Stromal cell of bone marrow (primary cell): ENCODE measurements at regions not wholly inside any gene's neighbourhood (a gene's known extent, or its start where the extent isn't known, plus 50 kb on each side); places are given as distances from the start of the nearest gene placed in this dataset.

Experiments
- DNase-seq: peaks from one replicate; pipeline ENCODE4 v3.0.0-alpha.2; 2012; ENCODE audit warnings: low read depth

DNA sequence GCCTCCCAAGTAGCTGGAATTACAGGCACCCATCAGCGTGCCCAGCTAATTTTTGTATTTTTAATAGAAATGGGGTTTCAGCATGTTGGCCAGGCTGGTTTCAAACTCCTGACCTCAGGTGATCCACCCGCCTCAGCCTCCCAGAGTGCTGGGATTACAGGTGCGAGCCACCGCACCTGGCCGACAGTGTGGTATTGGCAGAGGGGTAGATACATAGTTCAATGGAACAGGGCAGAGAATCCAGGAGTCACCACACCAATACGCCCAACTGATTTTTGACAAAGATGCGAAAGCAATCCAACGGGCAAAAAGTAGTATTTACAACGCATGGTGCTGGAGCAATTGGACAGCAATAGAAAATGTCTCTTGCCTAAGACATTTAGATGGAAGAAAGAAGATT lies 164.0 kb upstream of the PPP1R26 start:
- no peak for DNase-seq

DNA sequence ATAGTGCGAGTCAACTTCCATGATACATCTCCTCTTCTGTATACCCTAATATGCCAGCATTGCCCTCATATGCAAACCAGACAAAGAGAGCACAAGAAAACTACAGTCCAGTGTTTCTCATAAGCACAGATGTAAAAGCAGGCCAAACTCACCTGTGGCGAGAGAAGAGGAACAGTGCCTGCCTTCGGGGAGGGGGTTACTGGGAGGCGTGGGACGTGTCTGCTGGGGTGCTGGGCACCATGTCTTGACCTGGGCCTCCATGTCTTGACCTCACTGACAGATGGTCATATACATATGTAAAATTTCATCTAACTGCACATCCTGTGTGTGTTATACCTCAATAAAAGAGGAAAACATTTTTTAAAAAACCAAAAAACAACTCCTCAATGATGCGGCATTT lies 159.3 kb upstream of the PPP1R26 start:
- no peak for DNase-seq

DNA sequence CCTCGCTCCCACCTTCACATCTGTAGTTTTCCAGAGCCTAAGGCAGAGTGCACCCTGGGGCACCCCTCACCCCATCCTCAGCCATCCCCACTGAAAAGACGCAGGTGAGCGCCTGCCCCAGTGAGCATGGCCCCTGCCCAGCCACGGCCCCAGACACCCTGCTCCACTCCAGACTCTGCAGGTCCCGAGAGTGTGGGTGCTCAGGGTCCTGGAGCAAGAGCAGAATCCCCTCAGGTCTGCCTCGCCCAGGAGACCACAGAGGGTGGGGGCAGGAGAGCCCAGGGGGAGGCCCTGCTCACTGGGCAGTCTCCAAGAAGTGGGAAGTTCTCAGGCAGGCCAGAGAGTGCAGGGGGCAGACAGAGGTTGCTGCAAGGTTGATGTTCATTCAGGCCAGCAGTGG lies 158.6 kb upstream of the PPP1R26 start:
- no peak for DNase-seq

DNA sequence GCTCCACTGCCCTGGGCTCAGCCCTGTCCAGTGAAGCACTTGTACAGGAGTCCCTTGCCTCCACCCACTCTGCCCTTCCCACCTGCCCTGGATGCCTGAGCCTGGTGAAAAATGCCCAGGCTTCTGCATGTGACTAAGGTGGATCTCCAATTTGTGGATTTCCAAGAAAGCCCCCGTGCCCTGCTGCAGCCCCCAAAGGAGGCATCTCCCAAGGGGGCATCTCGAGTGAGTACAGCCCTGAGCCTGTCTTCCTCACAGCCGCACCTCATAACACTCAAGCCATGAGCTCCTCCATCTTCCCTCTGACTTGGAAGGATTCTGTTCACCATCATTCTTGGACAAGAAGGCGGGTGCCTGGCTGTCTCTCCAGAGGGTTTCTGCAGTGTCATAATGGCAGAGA lies 158.0 kb upstream of the PPP1R26 start:
- no peak for DNase-seq

DNA sequence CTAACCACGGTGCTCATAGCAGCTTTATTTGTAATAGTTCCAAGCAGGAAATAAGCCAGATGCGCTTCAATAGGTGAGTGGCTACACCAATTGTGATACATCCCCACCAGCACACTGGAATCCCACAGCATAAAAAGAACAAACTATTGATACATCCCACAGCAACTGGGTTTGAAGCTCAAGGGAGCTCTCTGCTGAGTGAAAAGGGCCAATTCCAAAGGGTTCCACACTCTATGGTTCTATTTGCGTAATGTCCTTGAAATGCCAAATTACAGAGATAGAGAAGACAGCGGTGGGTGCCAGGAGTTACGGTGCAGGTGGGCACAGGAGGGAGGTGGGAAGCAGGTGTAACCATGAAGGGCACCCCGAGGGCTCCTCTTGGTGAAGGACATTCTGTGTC lies 155.3 kb upstream of the PPP1R26 start:
- no peak for DNase-seq

DNA sequence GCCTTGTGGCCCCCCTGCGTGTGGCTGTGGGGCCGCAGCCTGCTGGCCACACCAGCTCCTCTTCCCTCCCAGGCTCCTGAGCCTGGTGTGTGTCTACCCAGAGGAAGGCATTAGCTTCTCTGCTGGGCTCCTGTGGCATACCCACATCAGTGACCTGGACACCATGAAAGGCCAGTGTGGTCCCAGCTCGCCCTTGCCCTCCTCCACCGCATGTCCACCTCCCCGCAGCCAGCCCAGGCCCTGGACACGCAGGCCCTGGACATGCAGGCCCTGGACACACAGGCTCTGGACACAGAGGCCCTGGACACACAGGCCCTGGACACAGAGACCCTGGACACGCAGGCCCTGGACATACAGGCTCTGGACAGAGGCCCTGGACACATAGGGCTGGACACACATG lies 153.4 kb upstream of the PPP1R26 start:
- DNase-seq, result no peak

DNA sequence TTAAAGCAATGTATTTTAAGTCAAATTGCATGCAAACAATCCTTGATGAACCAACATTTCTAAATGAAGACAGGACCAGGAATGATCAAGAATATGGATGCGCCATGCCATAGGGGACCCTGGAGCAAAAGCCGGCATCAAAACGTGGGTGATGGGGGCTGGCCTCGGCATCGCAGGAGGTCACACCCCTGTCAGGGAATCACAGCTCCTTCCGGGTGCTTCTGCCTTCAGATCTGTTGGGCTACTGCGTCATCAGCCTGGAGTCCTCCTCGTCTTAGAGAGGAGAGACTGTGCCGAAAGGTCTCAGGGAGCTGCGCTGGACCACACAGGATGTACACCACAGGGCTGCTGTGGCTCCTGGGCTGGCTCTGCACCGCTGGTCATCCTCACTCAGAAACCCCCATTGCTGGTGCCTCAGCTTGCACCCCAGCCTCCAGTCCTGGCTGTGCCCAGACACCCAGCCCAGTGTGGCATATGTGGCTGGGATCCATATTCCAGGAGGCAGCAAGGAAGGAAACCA lies 152.9 kb upstream of the PPP1R26 start:
- no peak for DNase-seq

DNA sequence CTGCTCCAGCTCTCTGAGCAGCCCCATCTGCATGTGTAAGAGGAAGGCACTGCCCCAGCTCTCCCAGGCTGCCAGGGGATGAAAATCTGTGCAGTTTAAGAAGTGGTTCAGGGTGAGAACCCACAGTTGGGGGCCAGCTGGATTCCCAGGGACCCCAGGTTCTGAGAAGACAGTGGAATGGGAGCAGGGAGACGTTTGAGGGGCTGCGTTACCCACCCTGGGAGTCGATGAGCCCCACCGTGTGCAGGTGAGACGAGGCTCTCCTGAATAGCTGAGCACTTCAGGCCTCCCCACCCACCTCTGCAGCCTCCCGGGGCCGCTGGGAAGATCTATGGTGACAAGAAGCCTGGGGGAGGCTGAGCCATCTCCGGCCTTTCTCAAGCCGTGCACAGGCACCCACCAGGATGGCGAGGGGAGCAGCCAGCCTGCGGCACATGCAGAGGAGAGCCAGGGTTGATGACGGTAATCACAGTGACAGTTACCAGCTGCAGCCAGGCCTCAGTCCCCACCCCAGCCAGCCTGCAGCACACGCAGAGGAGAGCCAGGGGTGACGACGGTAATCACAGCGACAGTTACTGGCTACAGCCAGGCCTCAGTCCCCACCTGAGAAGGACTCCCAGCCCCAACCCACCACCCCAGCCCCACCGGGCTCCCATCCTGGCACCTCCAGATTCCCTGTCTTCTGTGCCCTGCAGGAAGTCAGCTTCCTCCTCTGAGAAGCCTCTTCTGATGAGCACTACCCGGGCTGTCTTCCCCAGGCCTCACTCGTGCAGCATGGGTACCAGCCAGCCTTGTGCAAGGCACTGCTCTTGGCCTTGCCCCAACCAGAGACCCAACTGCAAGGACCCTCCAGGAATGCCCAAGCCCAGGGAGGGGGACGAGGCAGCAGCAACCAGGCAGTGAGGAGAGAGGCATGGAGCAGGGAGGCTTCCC lies 150.8 kb upstream of the PPP1R26 start:
- no peak for DNase-seq

DNA sequence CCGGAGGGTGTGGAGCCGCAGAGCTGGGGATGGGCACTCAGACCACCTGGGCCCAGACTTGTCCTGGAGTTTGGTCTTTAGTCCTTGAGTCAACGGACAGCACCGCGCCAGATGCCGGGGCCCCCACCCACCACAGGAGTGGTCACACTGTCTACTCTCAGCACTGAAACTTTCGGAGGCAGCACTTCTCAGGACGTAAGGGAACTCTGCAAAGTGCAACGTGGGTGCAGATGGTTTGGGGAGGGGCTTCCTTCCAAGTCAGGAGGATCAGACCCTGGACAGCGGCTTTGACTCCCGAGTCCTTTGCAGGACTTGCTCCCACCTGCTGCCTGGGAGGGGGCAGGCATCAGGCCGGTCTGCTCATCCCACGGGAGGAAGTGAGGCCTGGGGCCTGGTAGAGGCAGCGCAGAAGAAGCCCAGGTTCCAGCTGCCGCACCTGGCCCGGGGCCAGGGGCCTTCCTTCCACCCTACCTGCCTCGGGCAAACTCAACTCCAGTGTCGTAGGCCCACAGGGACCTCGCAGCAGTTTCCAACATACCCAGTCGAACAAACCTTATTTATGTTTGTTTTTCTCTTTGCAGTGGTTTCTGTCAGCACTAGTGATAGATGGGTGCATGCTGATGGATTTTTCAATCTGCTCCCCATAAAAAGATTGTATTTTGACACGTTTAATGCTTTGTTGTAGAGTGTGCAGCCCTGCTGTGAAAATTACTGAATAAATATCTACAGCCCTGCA lies 149.8 kb upstream of the PPP1R26 start:
- no peak for DNase-seq

DNA sequence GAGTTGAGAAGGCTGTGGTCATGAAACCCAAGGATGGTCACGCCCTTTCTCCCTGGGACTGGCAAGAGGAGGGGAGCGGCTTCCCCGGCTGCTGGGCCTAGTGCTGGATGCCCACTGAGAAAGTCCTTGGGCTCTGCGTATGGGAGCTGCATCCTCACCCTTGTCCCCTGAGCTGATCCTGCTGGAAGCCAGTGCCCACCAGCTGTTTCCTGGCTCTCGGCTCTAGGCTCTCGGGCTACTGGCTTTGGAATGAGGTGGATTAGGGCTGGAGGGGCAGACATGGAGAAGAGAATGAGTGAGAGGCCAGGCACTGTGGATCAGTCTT lies 149.3 kb upstream of the PPP1R26 start:
- DNase-seq, result no peak

DNA sequence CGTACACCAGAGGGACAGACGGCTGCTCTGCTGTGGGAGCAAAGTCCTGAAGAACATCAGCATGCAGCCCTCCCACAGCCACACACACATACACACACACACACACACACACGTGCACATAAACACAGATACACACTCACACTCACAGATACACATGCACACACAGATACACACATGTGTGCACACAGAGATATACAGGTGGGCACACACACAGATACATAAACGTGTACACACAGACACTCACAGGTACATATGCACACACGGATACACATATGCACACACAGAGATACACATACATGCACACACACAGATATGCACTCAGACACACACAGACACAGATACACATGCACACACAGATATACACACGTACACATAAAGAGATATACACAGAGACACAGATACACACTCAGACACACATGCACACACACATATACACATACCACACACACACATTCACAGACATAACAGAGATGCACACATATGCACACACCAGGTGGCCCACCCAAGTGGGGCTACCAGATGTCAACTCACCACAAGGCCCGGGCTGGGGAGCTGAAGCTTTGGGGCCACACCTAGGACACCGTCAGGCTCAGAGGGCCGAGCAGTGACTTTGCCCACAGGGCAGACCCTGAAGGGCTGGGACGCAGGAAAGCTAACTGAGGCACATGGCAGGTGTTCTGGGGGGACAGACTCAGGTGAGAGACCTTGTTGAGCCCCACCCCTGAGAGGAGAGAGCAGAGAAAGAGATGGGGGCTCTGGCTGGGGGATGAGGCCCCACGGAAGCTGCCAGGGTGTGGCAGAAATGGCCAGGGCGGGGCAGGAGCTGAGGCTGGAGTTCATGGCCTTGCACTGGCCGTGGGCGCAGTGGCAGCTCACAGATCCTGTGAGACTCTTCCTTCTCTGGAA lies 148.6 kb upstream of the PPP1R26 start:
- no peak for DNase-seq

DNA sequence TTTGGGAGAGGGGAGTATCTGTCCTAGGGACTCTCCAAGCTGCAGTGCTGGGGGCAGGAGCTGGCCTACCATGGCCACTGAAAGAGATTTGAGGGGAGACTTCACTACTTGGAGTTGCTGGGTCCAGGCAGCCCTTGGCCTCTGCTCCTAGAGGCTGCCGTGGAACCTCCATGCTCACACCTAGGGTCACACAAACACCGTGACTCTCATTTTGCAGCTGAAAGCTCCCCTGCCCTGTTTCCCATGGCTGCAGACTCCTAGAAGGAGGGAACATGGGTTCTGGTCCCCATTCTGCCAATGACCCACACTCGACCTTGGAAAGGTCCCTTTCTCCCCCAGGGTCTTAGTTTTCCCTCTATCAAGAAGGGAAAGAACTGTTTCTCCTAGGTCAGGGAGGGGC lies 147.1 kb upstream of the PPP1R26 start:
- DNase-seq, result no peak

DNA sequence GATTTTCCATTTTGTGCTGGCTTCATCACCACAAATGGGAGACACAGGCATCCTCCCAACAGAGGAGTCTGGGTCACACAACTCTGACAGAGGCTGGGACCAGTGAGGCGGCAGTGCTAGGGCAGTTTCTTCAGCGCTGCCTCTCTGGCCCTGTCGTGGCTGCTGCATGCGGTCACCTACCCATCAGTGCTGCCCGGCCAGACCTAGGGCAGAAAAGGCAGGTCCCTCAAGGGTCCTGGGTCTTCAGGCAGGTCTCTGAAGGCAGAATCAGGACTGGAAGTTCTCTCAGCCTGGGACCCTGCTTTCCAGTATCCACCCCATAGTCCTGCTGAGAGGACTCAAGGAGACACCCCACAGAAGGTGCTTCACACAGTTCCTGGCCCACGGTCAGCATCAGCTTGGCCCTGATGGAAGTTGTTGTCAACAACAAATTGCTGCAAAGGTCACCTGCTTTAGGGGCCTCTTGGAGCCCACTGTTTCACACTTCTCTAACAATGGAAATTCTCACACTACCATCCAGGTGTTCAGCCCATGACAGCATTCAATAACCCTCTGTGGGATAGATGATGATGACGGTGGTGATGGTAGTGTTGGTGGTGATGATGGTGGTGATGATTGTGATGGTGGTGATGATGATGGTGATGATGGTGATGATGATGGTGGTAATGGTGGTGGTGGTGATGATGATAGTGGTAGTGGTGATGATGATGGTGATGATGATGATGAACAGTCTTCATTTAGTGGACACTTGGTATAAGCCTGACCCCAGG lies 146.4 kb upstream of the PPP1R26 start:
- DNase-seq, result no peak

DNA sequence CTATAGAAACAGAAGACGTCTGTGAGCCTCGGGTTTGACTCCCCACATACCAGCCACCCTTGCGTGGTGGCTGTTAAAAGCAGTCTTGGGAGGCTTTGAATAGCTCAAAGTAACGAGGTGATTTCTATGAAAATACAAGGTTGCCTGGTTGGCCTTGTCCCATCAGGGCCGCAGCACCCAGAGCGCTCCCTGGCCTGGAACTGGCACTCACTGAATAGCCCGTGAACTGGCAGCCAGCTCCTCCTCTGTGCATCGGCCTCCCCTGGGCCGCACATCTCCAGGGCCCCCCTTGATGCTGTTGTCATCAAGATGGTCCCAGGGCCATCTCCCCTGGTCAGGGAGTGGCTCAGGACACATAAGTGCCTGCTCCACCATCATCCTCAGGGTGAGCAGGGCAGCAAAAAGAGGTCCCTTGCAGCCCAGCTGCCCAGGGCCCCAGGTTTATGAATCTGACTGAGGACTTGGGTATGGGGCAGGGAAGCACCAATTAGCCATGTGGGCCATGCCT lies 144.6 kb upstream of the PPP1R26 start:
- no peak for DNase-seq

DNA sequence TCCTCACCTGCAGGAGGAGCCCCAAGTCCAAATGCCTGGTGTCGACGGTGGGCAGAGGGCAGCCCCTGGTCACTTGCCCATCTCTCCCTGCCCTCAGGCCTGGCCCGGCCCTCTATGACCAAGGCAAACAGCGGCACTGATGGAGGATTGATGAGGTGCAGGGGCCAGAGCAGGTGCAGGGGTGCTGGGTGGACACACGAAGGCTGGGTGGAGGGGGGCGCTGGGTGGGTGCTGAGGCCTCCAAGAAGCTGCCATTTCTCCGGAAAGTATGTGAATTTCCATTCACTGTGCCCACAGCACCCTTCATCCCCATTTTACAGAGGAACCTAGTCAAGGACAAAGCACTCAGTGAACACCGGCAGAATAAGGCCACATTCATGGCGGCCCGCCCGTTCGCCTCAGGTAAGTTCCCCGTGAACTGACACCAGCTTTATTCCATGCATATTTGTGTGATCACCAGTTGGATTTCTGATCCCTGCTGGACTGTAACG lies 143.8 kb upstream of the PPP1R26 start:
- no peak for DNase-seq

DNA sequence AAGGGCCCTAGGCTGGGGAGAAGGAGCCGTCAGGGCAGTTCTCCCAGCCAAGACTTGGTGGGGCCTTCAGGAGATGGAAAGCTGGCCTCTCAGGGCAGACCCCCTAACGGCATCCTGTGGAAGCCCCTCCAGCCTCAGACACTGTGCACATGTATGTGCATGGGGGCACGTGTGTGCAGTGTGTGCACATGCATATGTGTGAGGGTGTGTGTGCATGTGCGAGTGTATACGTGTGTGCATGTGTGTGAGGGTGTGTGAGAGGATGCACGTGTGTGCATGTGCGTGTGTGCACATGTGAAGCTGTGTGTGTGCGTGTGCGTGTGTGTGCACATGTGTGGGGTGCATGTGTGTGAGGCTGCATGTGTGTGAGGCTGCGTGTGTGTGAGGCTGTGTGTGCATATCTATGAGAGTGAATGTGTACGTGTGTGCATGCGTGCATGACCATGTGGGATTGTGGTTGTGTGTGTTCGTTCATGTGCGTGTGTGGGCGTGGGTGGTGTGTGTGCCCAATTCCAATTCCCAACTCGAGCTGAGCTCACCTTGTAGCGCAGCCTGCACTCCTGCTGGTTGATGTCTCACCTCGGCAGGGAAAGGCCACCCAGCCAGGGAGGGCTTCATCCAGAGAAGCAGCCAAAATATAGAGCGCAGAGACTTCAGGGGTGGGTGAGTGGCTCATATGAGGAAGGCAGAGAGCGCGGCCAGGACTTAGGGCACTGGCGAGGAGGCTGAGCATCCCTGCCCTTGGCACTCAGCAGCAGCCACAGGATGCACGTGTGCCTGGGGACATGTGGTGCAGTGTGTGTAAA lies 142.7 kb upstream of the PPP1R26 start:
- DNase-seq, result no peak

DNA sequence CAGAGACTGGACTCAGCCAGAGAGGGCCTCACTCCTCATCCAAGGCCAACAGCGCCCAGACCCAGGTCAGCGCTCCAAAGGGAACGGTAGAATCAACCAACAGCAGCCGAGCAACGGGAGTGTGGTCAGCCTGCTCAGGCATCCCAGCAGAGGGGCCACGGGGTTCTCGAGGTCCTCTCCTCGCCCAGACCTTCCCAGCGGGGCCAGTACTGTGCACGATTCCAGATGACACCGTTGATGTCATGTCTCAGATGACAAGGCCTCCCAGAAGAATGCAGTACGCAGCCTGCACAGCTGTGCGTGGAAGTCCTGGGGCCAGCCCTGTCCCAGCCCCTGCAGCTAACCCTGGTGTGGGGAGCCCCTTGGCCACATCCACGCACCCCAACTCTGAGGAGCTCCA lies 141.0 kb upstream of the PPP1R26 start:
- no peak for DNase-seq

DNA sequence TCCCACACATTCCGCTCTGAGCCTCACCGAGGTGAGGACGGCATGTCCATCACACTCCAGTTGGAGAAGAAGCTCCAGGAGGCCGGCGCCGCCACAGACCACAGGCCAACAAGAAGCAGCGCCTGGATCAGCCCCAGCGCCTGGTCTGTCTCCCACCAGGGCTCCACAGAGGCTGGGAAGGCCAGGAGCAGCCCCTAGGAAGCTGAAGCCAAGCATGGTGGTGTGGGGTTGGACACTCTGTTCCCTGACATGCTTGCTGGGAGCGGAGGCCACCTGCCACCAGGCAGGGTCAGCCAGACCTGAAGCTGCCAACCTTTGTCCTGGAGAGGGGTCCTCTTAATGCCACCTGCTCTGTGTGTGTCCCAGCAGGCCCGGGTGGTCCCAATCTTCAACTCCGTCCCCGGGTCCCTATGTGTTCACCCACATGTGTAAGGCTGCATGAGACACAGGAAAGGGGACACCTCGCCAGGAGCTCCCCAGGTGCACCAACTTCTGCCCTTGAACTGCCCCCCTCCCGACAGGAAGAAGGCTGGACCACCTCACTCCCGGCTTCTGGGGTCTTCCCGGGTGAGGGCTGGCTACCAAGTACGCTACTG lies 140.1 kb upstream of the PPP1R26 start:
- no peak for DNase-seq

DNA sequence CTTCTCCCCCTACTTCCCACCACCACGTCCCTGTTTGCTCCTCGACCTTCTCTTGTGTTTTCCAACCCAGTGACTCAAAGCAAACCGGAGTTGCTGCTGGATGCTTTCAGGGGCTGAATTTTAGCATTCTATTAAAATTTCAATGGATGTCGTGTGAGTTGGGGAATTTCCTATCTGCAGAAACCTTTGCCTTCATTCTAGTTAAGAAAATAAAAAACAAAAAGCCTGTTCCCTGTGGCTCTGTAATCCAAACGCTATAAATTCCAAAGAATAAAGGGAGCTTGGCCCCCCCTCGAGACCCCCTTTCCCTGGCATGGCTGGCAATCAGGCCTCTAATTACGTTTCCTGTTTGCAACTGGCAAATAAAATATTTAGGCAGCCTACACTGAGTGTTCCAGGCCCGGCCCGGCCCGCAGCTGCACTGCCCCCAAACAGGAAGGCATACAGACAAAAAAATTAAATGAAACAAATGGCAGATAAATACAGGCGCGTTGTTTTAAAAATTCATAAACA lies 139.4 kb upstream of the PPP1R26 start:
- DNase-seq, result no peak
